HG03135 (cell line): ENCODE measurements at regions not wholly inside any gene's neighbourhood (a gene's known extent, or its start where the extent isn't known, plus 50 kb on each side); places are given as distances from the start of the nearest gene placed in this dataset.
"Not testable (repeated sequence)": the region's sequence is repeated elsewhere in the genome, so short reads cannot be mapped to it uniquely, and the experiment has no call there.

Source experiments
- ATAC-seq: cut with Tn5 transposase; IDR thresholded peaks from one replicate; pipeline ENCODE4 v1.9.1; 2021; ENCODE audit warnings: mild to moderate bottlenecking, moderate library complexity; ENCODE audit not compliant: unreplicated experiment

GRCh38 chr4:123209436-123209835, 187.2 kb upstream of the SPRY1 start:
- no peak for ATAC-seq

GRCh38 chr4:123215536-123215935, 181.1 kb upstream of the SPRY1 start:
- ATAC-seq = no peak

DNA sequence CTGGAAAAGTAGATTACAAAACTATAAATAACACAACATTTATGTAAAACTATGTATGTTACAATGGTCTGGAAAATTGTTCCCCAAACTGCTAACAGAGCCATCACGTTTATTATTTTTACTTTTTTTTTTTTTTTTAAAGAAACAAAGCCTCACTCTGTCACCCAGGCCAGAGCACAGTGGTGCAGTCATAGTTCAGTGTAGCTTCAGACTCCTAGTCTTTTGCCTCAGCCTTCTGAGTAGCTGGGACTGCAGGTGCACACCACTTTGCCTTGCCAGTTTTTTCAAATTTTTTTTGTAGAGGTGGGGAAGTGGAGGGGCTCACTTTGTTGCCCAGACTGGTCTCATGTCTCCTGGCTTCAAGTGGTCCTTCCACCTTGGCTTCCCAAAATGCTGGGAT, 180.1 kb upstream of the SPRY1 start:
- ATAC-seq = no peak

DNA sequence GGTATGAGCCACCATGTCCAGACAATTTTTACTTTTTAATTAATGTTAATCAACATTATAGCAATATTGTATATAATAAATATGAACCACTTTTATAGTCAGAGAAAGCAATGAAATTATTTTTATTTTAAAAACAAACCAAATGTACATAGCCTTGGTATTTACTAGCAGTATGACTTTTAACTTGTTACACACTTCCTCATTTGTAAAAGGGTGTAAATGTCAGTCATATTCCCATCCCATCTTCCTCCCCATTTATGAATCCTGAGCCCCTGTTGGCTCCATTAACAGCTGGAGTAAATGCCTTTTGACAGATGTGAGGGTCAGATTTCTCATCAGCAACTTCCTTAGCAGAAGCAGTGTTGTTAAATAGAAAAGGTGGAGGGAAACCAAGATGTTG, 179.6 kb upstream of the SPRY1 start:
- no peak for ATAC-seq

DNA sequence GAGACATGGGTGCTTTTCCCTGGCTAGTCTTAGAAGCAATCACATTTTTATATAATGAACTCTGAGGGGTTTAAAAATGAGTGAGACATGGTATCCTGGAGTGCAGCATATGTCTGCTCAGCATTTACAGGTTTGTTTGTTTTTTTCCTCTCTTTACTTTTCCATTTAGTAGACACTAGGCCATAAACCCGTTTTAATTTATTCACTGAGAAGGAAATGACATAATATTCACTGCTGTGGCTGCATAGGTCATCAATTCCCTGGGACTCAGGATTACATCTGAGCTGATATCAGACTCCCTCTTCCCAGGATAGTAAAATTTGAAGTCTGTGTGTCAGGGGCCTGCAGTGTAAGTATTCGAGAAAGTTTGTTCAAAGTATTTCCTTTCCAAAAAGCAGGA, 178.9 kb upstream of the SPRY1 start:
- no peak for ATAC-seq

DNA sequence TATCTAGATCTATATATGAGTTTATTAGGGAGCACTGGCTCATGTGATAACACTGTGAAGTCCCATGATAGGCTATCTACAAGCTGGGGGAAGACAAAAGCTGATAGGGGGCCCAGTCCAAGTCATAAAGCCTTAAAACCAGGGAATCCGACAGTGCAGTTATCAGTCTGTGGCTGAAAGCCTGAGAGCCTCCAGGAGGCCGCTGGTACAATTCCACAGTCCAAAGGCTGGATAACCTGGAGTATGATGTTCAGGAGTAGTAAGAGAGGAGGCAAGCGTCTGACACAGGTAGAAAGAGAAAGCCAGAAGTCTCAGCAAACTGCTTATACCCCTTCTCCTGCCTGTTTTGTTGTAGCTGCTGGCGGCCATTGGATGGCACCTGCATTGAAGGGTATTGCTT, 177.6 kb upstream of the SPRY1 start:
- ATAC-seq = no peak

- no peak for ATAC-seq
Measured at GRCh38 chr4:123229286-123229685, 167.3 kb upstream of the SPRY1 start.

- no peak for ATAC-seq
Measured at GRCh38 chr4:123230061-123230460, 166.5 kb upstream of the SPRY1 start.

DNA sequence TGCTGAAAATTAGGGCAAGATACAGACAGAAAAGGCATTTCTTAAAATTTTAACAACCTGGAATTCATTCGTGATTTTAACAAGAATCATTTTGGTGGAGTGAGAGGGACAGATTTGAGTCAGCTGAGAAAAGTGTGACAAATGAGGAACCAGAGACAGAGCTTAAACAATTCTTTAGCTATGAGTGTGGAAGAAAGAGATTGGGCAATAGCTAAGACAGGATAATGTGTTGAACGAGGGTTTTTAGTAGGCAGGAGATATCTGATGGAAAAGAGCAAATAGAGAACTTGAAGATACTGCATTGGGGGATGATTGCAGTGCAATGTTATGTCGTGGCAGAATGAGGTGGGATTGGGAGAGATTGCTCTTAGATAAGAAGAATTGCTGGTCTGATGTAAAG, 164.2 kb upstream of the SPRY1 start:
- no peak for ATAC-seq

DNA sequence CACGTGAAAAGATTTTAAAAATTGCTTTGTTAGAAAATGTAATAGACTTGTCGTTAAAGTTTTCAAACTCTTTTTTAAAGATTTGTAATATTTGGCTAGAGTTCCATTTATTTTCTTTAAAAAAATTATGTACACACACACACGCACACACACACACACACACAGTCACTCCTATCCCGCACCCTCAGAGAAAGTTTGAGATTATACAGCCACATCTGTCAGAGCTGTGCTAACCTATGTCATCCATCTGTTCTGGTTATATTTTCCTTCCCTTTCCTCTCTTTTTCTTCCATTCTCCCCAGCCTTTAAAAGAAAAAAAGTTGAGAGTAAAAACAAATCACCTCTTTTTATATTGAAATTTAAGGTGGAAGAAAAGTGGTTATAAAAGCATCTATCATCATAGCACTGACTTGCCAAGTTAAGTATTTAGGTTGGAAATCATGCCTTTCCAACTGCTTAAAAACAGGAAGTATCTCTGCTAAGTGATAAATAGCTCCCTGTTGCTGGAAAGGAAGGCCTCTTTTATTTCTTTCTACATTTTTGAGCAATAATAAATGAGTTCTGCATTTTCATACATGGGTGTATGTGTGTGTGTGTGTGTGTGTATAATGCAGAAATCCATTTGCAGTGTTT, 163.3 kb upstream of the SPRY1 start:
- ATAC-seq = no peak

DNA sequence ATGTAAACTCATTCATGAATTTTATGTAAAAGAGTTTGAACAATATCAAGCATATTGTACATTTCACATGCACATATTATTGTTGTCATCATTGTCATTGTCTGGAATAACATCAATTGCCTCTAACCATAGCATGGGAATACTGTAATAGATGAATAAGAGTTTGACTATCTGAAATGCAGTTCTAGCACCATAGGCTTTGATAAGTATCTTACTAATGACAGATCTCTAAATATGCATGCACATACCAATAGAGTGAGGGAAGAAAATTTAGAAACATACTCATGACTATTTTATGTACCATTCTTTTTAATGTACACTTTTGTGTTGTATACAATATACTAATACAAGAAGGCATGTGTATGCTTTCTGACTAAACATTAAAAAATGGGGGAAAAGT, 161.6 kb upstream of the SPRY1 start:
- no peak for ATAC-seq

GRCh38 chr4:123235431-123235830, 161.2 kb upstream of the SPRY1 start:
- no peak for ATAC-seq

DNA sequence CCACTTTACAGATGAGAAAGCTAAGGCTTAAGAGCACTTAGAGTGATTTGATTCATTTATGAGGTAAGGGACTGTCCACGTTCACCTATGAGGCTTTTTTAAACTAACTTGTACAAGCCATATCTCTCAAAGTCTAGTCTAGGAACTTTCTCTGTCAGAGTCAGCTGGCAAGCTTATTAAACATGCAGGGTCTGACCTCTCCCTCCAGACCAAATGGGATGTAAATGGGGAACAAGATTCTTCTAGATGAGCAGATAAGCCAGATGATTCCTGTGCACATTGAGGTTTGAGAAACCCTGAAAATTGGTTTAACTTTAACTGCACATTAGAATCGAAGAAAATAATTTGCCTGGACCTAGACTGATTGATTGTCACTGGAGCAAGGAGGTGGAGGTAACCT, 160.0 kb upstream of the SPRY1 start:
- ATAC-seq = no peak

- not testable (repeated sequence) for ATAC-seq
Measured at GRCh38 chr4:123240286-123240685, 156.3 kb upstream of the SPRY1 start.

DNA sequence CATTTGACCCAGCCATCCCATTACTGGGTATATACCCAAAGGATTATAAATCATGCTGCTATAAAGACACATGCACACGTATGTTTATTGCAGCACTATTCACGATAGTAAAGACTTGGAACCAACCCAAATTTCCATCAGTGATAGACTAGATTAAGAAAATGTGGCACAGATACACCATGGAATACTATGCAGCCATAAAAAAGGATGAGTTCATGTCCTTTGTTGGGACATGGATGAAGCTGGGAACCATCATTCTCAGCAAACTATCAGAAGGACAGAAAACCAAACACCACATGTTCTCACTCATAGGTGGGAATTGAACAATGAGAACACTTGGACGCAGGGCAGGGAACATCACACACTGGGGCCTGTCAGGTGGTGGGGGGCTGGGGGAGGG, 153.4 kb upstream of the SPRY1 start:
- ATAC-seq = not testable (repeated sequence)

GRCh38 chr4:123244137-123244536, 152.5 kb upstream of the SPRY1 start:
- no peak for ATAC-seq

DNA sequence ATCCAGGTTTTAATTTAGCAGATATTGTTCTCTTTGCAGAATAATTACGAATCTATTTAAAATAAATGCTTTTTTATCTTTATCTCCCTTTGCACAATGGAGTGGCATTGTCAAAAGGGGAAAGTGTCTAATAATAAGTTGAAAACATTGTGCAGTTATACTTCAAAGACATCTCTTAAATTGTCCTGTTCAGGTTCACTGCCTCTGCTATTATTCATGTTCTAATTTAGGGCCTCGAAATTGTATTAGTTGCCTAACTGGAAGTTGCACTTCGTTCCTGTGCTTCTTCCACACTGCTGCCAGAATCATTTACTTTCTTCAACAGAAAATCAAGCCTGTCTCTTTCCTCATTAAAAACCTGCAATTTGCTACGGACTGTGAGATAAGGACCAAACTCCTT, 150.5 kb upstream of the SPRY1 start:
- ATAC-seq = no peak

DNA sequence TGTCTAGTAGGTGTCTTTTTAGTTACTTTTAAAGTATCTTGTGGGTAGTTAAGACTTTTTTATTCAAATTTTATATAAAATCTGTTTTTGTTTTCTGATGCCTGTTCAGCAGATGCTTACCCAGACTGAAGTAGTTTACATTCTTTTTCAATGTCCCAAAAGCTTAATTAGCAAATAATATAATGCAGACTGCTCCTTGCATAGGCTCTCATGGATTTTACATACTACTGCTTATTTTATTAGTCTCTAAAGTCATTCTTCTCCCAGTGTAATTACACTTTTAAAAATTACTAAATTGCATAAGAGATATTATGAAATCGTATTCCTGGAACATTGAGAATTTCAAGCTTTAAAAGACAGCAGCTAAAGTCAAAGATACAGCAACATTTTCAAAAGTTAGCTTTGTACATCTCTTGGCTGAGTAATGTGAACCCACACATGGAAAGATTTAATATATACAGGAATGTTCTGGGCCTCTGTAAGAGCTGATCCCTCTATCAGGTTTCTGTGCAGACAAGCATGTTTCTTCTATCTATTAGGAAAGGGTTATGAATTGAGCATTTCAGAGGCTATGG, 148.4 kb upstream of the SPRY1 start:
- ATAC-seq = no peak

DNA sequence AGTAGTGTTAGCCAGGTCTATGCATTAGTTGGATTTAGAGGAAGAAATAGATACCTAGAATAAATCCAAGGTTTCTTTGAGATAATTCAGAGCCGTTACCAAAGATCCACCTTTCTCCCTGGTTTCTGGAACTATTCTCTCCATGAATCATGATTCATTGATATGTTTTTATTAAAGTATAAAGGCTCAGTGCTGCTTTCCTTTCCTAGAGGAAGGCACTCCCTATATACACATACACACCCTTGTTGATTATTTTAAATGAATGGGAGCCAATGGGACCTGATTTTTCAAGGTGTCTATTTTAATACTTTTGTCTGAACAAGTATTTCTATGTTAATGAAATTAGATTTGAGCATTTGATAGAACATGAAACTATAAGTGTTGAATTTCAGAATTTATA, 146.8 kb upstream of the SPRY1 start:
- no peak for ATAC-seq

GRCh38 chr4:123250843-123251242, 145.8 kb upstream of the SPRY1 start:
- ATAC-seq = no peak

GRCh38 chr4:123255971-123256370, 140.6 kb upstream of the SPRY1 start:
- no peak for ATAC-seq

DNA sequence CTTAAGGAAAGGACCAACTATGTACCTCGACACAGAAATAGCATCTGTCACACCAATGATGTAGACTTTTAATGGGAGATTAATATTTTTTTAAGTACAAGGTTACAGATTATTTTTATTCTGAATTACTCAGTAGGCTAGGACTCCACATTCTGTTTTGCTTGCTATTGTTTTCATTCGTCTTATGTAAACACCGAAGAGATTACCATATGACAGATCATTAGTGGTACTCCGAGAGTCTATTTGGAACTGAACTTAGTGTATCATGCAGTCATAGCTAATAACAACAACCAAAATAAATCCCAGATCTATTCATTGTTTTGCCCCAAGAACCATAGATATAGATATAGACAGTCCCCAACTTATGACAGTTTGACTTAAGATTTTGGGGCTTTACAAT, 139.7 kb upstream of the SPRY1 start:
- ATAC-seq = no peak

GRCh38 chr4:123257591-123257990, 139.0 kb upstream of the SPRY1 start:
- no peak for ATAC-seq
